ENCODE measurements at regions not wholly inside any gene's neighbourhood (a gene's known extent, or its start where the extent isn't known, plus 50 kb on each side); places are given as distances from the start of the nearest gene placed in this dataset.

DNA sequence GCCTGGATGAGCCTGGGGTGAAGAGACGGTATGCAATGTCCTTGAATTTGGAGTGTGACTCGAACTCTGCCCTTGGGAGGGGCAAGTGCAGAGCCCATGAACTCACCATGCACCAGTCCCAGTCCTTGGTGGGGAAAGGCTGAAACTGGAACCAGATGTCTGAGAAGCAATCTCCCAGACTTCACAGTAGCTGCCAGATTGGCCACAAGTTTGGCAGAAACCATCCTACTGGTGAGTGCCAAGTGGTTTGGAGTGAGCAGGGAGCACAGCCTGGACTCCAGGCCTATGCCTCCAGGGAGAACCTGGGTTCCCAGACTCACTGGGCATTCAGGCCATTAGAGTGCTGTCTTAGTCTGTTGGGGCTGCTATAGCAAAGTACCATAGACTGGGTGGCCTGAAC lies 99.6 kb upstream of the LYZL1 start:
- ATAC-seq, result peak in 2 of 4 donors; percentile 45 to 54
- peak in 2 of 5 donors; percentile 27 to 38 for DNase-seq
- Histone ChIP-seq H3K27me3 (no peaks in the 10 kb centered on the region), H3K4me1 (no peaks in the 10 kb centered on the region), H3K27ac (no peak overlapping the region), H3K9me3 (no peaks in the 10 kb centered on the region), H3K36me3 (no peaks in the 10 kb centered on the region), H3K4me3 (no peak overlapping the region)
- intact Hi-C loops (cut with DNase I), result no loop called here
- TF ChIP-seq POLR2A (IDR thresholded peaks at IDR 0.05), result no peak
- no peak for TF ChIP-seq CTCF (IDR thresholded peaks at IDR 0.05)
- WGBS, 4 donors, result 25 to 79% (median 52%) methylated on average over 2 of the region's 2 CpGs

- TF ChIP-seq CTCF (IDR thresholded peaks at IDR 0.05) (no peak), POLR2A (IDR thresholded peaks at IDR 0.05) (no peak)
- WGBS, 4 donors, result 76 to 86% (median 83%) methylated on average over 8 of the region's 8 CpGs
- no peaks in the 10 kb centered on the region for H3K4me1 ChIP-seq
- ATAC-seq (no peak), DNase-seq (no peak)
- no peaks in the 10 kb centered on the region for H3K27me3 ChIP-seq
- no peaks in the 10 kb centered on the region for H3K36me3 ChIP-seq
- no peak overlapping the region for H3K4me3 ChIP-seq
- intact Hi-C loops (cut with DNase I), result no loop called here
- H3K9me3 ChIP-seq, result peaks cover 0 to 2% (median 0%) of the 10 kb centered on the region in 12 donors
- H3K27ac ChIP-seq, result no peak overlapping the region
Observed at GRCh38 chr10:29191674-29192073, 97.2 kb upstream of the LYZL1 start.

- Histone ChIP-seq H3K4me1 (peaks cover 0 to 3% (median 0%) of the 10 kb centered on the region in 12 donors), H3K9me3 (peaks cover 0 to 2% (median 0%) of the 10 kb centered on the region in 12 donors), H3K27ac (no peak overlapping the region), H3K27me3 (no peaks in the 10 kb centered on the region), H3K36me3 (no peaks in the 10 kb centered on the region), H3K4me3 (no peak overlapping the region)
- ATAC-seq (no peak), DNase-seq (no peak)
- TF ChIP-seq POLR2A (IDR thresholded peaks at IDR 0.05) (no peak), CTCF (IDR thresholded peaks at IDR 0.05) (no peak)
- intact Hi-C loops (cut with DNase I), result no loop called here
- 43 to 53% (median 50%) methylated on average over 7 of the region's 7 CpGs for WGBS, 4 donors
Observed at GRCh38 chr10:29199339-29199738, 89.5 kb upstream of the LYZL1 start.

GRCh38 chr10:29199941-29200679 lies 88.8 kb upstream of the LYZL1 start:
- Histone ChIP-seq H3K4me3 (peak overlapping the region in 1 of 12 donors; percentile 12), H3K27me3 (peaks cover 0 to 4% (median 0%) of the 10 kb centered on the region in 9 donors), H3K4me1 (peaks cover 0 to 5% (median 0%) of the 10 kb centered on the region in 12 donors), H3K27ac (no peak overlapping the region), H3K9me3 (peaks cover 0 to under 1% (median 0%) of the 10 kb centered on the region in 12 donors), H3K36me3 (no peaks in the 10 kb centered on the region)
- 77 to 84% (median 83%) methylated on average over 4 of the region's 4 CpGs for WGBS, 4 donors
- ATAC-seq, result no peak
- no peak for DNase-seq
- TF ChIP-seq POLR2A (IDR thresholded peaks at IDR 0.05) (no peak), CTCF (IDR thresholded peaks at IDR 0.05) (no peak)
- intact Hi-C loops (cut with DNase I), result no loop called here

Data from heart left ventricle (tissue), 16 donors.